Type B pancreatic cell (in vitro differentiated cells): ENCODE measurements at regions not wholly inside any gene's neighbourhood (a gene's known extent, or its start where the extent isn't known, plus 50 kb on each side); places are given as distances from the start of the nearest gene placed in this dataset.

Experiments
- DNase-seq: peaks from one replicate; pipeline ENCODE4 v3.0.0; 2021; ENCODE audit warnings: mixed read lengths; ENCODE audit not compliant: unreplicated experiment; ENCODE audit errors: extremely low spot score
- H3K27ac Mint-ChIP-seq: 2 replicates; pipeline ENCODE4 v1.8.0; 2021; ENCODE audit warnings: mild to moderate bottlenecking, mixed read lengths
- H3K27me3 Mint-ChIP-seq: 2 replicates; pipeline ENCODE4 v1.8.0; 2021; ENCODE audit warnings: mixed read lengths
- H3K36me3 Mint-ChIP-seq: 2 replicates; pipeline ENCODE4 v1.8.0; 2021; ENCODE audit warnings: mixed read lengths
- H3K4me1 Mint-ChIP-seq: one replicate; pipeline ENCODE4 v1.8.0; 2021; ENCODE audit warnings: mixed read lengths; ENCODE audit not compliant: unreplicated experiment
- H3K4me3 Mint-ChIP-seq: 2 replicates; pipeline ENCODE4 v1.8.0; 2021; ENCODE audit warnings: mild to moderate bottlenecking, mixed read lengths
- H3K9me3 Mint-ChIP-seq: 2 replicates; pipeline ENCODE4 v1.8.0; 2021; ENCODE audit warnings: mixed read lengths
- TF ChIP-seq, protein P1 (sequence below): fragments of 200-600 bp; sonication (generic); conservative IDR thresholded peaks from 2 replicates; pipeline ENCODE4 v1.5.0; 2021; ENCODE audit warnings: antibody characterized with exemption, mild to moderate bottlenecking

DNA sequence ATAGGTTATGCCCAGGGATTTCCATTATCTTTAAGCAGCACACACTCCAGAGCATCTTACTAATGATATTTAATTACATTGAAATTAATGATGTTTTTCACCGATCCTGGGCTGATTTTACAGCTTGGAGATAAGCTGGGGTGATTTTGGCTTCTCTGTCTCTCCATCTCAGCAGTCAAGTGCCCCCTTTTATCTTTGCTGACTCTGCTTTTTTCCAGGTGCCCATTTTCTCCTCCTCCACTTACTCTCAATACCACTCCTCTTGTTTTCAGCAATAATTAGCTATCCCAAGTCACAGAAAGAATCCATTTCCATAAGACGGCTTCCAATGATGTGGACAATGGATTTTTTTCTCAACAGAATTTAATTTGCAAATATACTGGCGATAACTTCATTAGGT is 266.7 kb downstream of the GBA3 start:
- Mint-ChIP-seq H3K36me3 (no peaks in the 10 kb centered on the region), H3K4me3 (no peak overlapping the region), H3K4me1 (no peaks in the 10 kb centered on the region), H3K27me3 (peaks cover under 1% of the 10 kb centered on the region), H3K27ac (no peak overlapping the region), H3K9me3 (no peaks in the 10 kb centered on the region)
- TF ChIP-seq, protein P1, sequence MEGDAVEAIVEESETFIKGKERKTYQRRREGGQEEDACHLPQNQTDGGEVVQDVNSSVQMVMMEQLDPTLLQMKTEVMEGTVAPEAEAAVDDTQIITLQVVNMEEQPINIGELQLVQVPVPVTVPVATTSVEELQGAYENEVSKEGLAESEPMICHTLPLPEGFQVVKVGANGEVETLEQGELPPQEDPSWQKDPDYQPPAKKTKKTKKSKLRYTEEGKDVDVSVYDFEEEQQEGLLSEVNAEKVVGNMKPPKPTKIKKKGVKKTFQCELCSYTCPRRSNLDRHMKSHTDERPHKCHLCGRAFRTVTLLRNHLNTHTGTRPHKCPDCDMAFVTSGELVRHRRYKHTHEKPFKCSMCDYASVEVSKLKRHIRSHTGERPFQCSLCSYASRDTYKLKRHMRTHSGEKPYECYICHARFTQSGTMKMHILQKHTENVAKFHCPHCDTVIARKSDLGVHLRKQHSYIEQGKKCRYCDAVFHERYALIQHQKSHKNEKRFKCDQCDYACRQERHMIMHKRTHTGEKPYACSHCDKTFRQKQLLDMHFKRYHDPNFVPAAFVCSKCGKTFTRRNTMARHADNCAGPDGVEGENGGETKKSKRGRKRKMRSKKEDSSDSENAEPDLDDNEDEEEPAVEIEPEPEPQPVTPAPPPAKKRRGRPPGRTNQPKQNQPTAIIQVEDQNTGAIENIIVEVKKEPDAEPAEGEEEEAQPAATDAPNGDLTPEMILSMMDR: no peak
- no peak for DNase-seq

DNA sequence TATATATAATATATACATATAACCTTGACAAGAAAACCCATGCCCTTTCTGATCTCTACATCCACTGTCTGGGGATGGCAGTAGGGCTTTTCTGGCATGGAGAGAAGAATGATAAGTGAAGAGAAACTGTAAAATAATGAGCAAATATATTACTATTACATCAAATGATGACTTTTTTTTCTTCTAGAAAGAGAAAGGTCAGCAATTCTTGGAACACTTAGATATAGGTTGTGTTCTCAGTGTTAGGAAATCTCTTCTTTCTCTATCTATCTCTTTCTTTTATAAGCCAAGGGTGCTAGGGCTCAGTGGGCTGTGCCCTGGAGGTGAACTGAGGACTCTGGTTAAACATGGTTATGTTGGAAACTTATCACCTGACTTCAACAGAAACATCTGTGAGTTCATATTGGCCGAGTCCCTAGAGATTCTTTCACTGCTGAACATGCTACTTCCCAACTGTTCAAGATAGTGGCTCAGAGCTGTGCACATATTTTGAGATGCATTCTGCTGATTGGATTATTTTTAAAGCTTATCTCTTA is 265.1 kb downstream of the GBA3 start:
- H3K9me3 Mint-ChIP-seq: no peaks in the 10 kb centered on the region
- no peaks in the 10 kb centered on the region for H3K36me3 Mint-ChIP-seq
- no peak overlapping the region for H3K27ac Mint-ChIP-seq
- no peak for DNase-seq
- no peaks in the 10 kb centered on the region for H3K4me1 Mint-ChIP-seq
- TF ChIP-seq, protein P1: no peak
- H3K27me3 Mint-ChIP-seq: no peaks in the 10 kb centered on the region
- no peak overlapping the region for H3K4me3 Mint-ChIP-seq

DNA sequence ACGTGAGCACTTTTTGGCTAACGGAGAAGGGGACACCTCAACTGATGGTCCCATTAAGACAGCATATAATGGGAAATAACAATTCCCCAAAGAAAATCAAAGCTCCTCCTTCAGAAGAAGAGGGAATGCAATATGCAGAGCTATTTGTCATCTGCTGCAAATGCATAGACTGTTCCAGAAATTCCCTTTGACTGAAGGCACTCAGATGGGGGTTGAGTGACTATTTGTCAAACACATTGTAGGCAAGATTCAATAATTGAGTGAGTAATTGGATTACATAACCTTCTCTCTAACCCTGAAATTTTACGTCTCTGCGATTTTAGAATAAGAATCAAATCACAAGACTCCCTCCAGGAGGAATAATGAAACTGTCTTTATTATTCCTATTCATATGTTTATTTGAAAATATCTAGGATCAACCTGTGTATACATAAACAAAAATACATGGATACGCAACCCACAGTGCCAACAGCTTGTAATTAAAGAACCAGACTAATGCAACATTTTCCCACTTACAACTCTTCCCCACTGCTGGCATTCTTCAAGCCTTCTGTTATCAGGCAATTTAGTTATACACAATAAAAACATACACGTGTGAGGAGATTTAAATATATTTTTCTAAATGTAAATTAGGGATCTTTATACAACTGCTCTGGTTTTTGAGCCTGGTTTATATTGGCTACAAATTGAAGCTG is 256.6 kb downstream of the GBA3 start:
- DNase-seq: no peak
- H3K27me3 Mint-ChIP-seq: peaks cover 11% of the 10 kb centered on the region
- H3K4me1 Mint-ChIP-seq: no peaks in the 10 kb centered on the region
- H3K9me3 Mint-ChIP-seq: no peaks in the 10 kb centered on the region
- TF ChIP-seq, protein P1: no peak
- no peak overlapping the region for H3K27ac Mint-ChIP-seq
- H3K4me3 Mint-ChIP-seq: no peak overlapping the region
- no peaks in the 10 kb centered on the region for H3K36me3 Mint-ChIP-seq

DNA sequence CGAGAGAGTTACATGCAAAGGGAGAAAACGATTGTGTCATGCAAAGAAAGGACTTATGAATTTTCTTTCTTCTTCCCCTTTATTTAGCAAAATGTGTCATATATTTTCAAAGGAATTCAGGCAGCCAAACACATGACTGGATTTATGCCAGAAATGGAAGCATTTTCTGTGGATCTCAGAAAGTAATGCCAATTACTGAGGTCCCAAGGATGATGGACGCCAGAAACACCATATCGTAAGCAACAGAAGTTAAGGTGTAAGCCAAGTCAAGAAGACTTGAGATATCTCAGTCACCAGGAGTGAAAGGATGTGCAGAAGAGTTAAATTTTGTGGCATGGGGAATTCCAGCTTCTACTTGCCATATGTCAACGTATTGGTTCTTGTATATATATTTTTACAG is 255.1 kb downstream of the GBA3 start:
- peaks cover 12% of the 10 kb centered on the region for H3K27me3 Mint-ChIP-seq
- TF ChIP-seq, protein P1: no peak

DNA sequence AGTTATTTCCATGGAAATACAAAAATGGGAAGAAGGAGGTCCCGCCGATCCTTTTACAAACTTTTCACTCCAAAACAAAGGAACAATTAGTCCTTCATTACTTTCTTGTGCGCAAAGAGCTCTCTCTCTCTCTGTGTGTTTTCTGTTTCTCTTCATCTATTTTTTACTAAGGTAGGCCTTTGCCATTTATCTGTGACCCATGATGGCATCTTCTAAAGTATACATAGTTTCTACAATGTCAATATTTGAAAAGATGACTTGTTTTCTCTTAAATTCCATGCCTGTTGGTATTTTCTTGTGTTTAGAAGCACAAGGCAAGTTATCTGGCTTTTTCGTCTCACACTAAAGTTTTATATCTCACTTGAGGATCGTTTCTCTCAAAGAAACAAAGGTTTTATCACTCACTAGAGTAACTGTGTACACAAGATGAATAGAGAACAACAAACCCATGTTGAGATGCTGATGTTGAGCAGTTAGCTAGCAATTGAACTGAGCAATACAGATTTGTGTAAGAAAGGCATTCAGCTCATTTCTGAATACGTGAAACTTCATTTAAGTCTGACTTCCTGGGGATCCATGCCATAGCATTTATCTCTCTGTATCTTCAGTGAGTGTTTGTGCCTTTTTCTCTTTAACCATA is 250.3 kb downstream of the GBA3 start:
- no peak overlapping the region for H3K4me3 Mint-ChIP-seq
- no peaks in the 10 kb centered on the region for H3K36me3 Mint-ChIP-seq
- TF ChIP-seq, protein P1: no peak
- no peak overlapping the region for H3K27ac Mint-ChIP-seq
- H3K4me1 Mint-ChIP-seq: no peaks in the 10 kb centered on the region
- H3K27me3 Mint-ChIP-seq: peaks cover 8% of the 10 kb centered on the region
- no peak for DNase-seq
- H3K9me3 Mint-ChIP-seq: no peaks in the 10 kb centered on the region

More for the DNA sequence above, 255.1 kb downstream of the GBA3 start:
- H3K4me3 Mint-ChIP-seq: no peak overlapping the region
- H3K27ac Mint-ChIP-seq: no peak overlapping the region
- H3K36me3 Mint-ChIP-seq: no peaks in the 10 kb centered on the region
- no peak for DNase-seq
- H3K4me1 Mint-ChIP-seq: no peaks in the 10 kb centered on the region
- no peaks in the 10 kb centered on the region for H3K9me3 Mint-ChIP-seq
